ENCODE measurements at regions not wholly inside any gene's neighbourhood (a gene's known extent, or its start where the extent isn't known, plus 50 kb on each side); places are given as distances from the start of the nearest gene placed in this dataset.
A peak's percentile ranks its signal among the peaks of the same experiment; 100 is the strongest.

GRCh38 chr6:130697271-130697994 is 129.8 kb upstream of the SMLR1 start:
- H2BK120ac ChIP-seq (ENCODE audit: low read depth, low read length): no peak overlapping the region
- no peak overlapping the region for H2BK5ac ChIP-seq (ENCODE audit: low read length)
- no peak overlapping the region for H3K4me2 ChIP-seq (ENCODE audit: insufficient read depth, low read length, poor library complexity, severe bottlenecking)
- no peaks in the 10 kb centered on the region for H3K27me3 ChIP-seq (ENCODE audit: control insufficient read depth in 3 of 3, insufficient read depth in 3 of 3, low read depth in 1 of 3, low read length in 3 of 3)
- H3K23ac ChIP-seq (ENCODE audit: low read depth, low read length, poor library complexity): no peak overlapping the region
- H3K14ac ChIP-seq (ENCODE audit: low read length): no peak overlapping the region
- H3K18ac ChIP-seq (ENCODE audit: low read length): no peak overlapping the region
- no peaks in the 10 kb centered on the region for H3K36me3 ChIP-seq (replicated peaks in 1 of 2; ENCODE audit: control insufficient read depth in 2 of 2, insufficient read depth in 2 of 2, low read length in 2 of 2)
- H4K91ac ChIP-seq (ENCODE audit: low read depth, low read length, poor library complexity): no peak overlapping the region
- no peak for DNase-seq (ENCODE audit: low spot score)
- H2BK15ac ChIP-seq (ENCODE audit: low read length): no peak overlapping the region
- no peak overlapping the region for H3K4ac ChIP-seq (ENCODE audit: low read length)
- H3K9me3 ChIP-seq (replicated peaks in 1 of 2; ENCODE audit: control insufficient read depth in 2 of 2, insufficient read depth in 1 of 2, low read depth in 1 of 2, low read length in 2 of 2): no peaks in the 10 kb centered on the region
- H2AK5ac ChIP-seq (ENCODE audit: low read depth, low read length): no peak overlapping the region
- H3K4me1 ChIP-seq (ENCODE audit: control insufficient read depth in 2 of 2, insufficient read depth in 1 of 2, low read depth in 1 of 2, low read length in 2 of 2): no peaks in the 10 kb centered on the region
- H3K9ac ChIP-seq (ENCODE audit: low read depth, low read length, poor library complexity): no peak overlapping the region
- H4K8ac ChIP-seq (ENCODE audit: low read depth, low read length): no peak overlapping the region
- no peak overlapping the region for H2BK12ac ChIP-seq (ENCODE audit: low read length)
- no CpG with 5 or more reads among the region's 1 CpG for WGBS, 2 donors (ENCODE audit: extremely low coverage in 2 of 2, insufficient read length in 2 of 2, insufficient replicate concordance in 1 of 2)
- no peak overlapping the region for H3K27ac ChIP-seq (replicated peaks; ENCODE audit: low read length)
- no peak overlapping the region for H3K4me3 ChIP-seq (ENCODE audit: low read length in 2 of 2)
- H2AFZ ChIP-seq (ENCODE audit: low read length): no peak overlapping the region
- no peaks in the 10 kb centered on the region for H3K79me1 ChIP-seq (ENCODE audit: low read depth, low read length)

GRCh38 chr6:130697995-130698535 is 129.1 kb upstream of the SMLR1 start:
- Histone ChIP-seq H3K14ac (ENCODE audit: low read length) (no peak overlapping the region), H2BK12ac (ENCODE audit: low read length) (no peak overlapping the region), H3K36me3 (replicated peaks in 1 of 2; ENCODE audit: control insufficient read depth in 2 of 2, insufficient read depth in 2 of 2, low read length in 2 of 2) (no peaks in the 10 kb centered on the region), H2AK5ac (ENCODE audit: low read depth, low read length) (no peak overlapping the region), H3K79me1 (ENCODE audit: low read depth, low read length) (no peaks in the 10 kb centered on the region), H3K23ac (ENCODE audit: low read depth, low read length, poor library complexity) (no peak overlapping the region), H3K18ac (ENCODE audit: low read length) (no peak overlapping the region), H3K9ac (ENCODE audit: low read depth, low read length, poor library complexity) (no peak overlapping the region), H2AFZ (ENCODE audit: low read length) (no peak overlapping the region), H3K4me2 (ENCODE audit: insufficient read depth, low read length, poor library complexity, severe bottlenecking) (no peak overlapping the region), H2BK5ac (ENCODE audit: low read length) (no peak overlapping the region), H3K4me1 (ENCODE audit: control insufficient read depth in 2 of 2, insufficient read depth in 1 of 2, low read depth in 1 of 2, low read length in 2 of 2) (no peaks in the 10 kb centered on the region), H3K27ac (replicated peaks; ENCODE audit: low read length) (no peak overlapping the region), H3K4ac (ENCODE audit: low read length) (no peak overlapping the region), H3K9me3 (replicated peaks in 1 of 2; ENCODE audit: control insufficient read depth in 2 of 2, insufficient read depth in 1 of 2, low read depth in 1 of 2, low read length in 2 of 2) (no peaks in the 10 kb centered on the region), H2BK15ac (ENCODE audit: low read length) (no peak overlapping the region), H4K91ac (ENCODE audit: low read depth, low read length, poor library complexity) (no peak overlapping the region), H4K8ac (ENCODE audit: low read depth, low read length) (no peak overlapping the region), H3K27me3 (ENCODE audit: control insufficient read depth in 3 of 3, insufficient read depth in 3 of 3, low read depth in 1 of 3, low read length in 3 of 3) (no peaks in the 10 kb centered on the region), H3K4me3 (ENCODE audit: low read length in 2 of 2) (no peak overlapping the region), H2BK120ac (ENCODE audit: low read depth, low read length) (no peak overlapping the region)
- DNase-seq (ENCODE audit: low spot score): peak; percentile 29
- no CpG with 5 or more reads among the region's 4 CpGs for whole genome bisulfite sequencing, 2 donors (ENCODE audit: extremely low coverage in 2 of 2, insufficient read length in 2 of 2, insufficient replicate concordance in 1 of 2)

- H3K79me1 ChIP-seq (ENCODE audit: low read depth, low read length): no peaks in the 10 kb centered on the region
- no peak overlapping the region for H4K8ac ChIP-seq (ENCODE audit: low read depth, low read length)
- H2AK5ac ChIP-seq (ENCODE audit: low read depth, low read length): no peak overlapping the region
- H3K27ac ChIP-seq (replicated peaks; ENCODE audit: low read length): no peak overlapping the region
- no peak overlapping the region for H3K23ac ChIP-seq (ENCODE audit: low read depth, low read length, poor library complexity)
- H3K4me1 ChIP-seq (ENCODE audit: control insufficient read depth in 2 of 2, insufficient read depth in 1 of 2, low read depth in 1 of 2, low read length in 2 of 2): no peaks in the 10 kb centered on the region
- H3K4me3 ChIP-seq (ENCODE audit: low read length in 2 of 2): no peak overlapping the region
- H2BK15ac ChIP-seq (ENCODE audit: low read length): no peak overlapping the region
- H3K14ac ChIP-seq (ENCODE audit: low read length): no peak overlapping the region
- no peak for DNase-seq (ENCODE audit: low spot score)
- no peaks in the 10 kb centered on the region for H3K9me3 ChIP-seq (replicated peaks in 1 of 2; ENCODE audit: control insufficient read depth in 2 of 2, insufficient read depth in 1 of 2, low read depth in 1 of 2, low read length in 2 of 2)
- no peak overlapping the region for H4K91ac ChIP-seq (ENCODE audit: low read depth, low read length, poor library complexity)
- no CpG with 5 or more reads among the region's 2 CpGs for WGBS, 2 donors (ENCODE audit: extremely low coverage in 2 of 2, insufficient read length in 2 of 2, insufficient replicate concordance in 1 of 2)
- H2BK5ac ChIP-seq (ENCODE audit: low read length): no peak overlapping the region
- no peak overlapping the region for H2AFZ ChIP-seq (ENCODE audit: low read length)
- no peak overlapping the region for H2BK120ac ChIP-seq (ENCODE audit: low read depth, low read length)
- no peak overlapping the region for H2BK12ac ChIP-seq (ENCODE audit: low read length)
- no peaks in the 10 kb centered on the region for H3K27me3 ChIP-seq (ENCODE audit: control insufficient read depth in 3 of 3, insufficient read depth in 3 of 3, low read depth in 1 of 3, low read length in 3 of 3)
- H3K36me3 ChIP-seq (replicated peaks in 1 of 2; ENCODE audit: control insufficient read depth in 2 of 2, insufficient read depth in 2 of 2, low read length in 2 of 2): no peaks in the 10 kb centered on the region
- no peak overlapping the region for H3K9ac ChIP-seq (ENCODE audit: low read depth, low read length, poor library complexity)
- H3K18ac ChIP-seq (ENCODE audit: low read length): no peak overlapping the region
- H3K4ac ChIP-seq (ENCODE audit: low read length): no peak overlapping the region
- H3K4me2 ChIP-seq (ENCODE audit: insufficient read depth, low read length, poor library complexity, severe bottlenecking): no peak overlapping the region
Measured at GRCh38 chr6:130699742-130700141, 127.5 kb upstream of the SMLR1 start.

- no peak overlapping the region for H3K4ac ChIP-seq (ENCODE audit: low read length)
- H3K36me3 ChIP-seq (replicated peaks in 1 of 2; ENCODE audit: control insufficient read depth in 2 of 2, insufficient read depth in 2 of 2, low read length in 2 of 2): no peaks in the 10 kb centered on the region
- H3K9me3 ChIP-seq (replicated peaks in 1 of 2; ENCODE audit: control insufficient read depth in 2 of 2, insufficient read depth in 1 of 2, low read depth in 1 of 2, low read length in 2 of 2): no peaks in the 10 kb centered on the region
- H2BK12ac ChIP-seq (ENCODE audit: low read length): no peak overlapping the region
- DNase-seq (ENCODE audit: low spot score): no peak
- no peak overlapping the region for H3K4me3 ChIP-seq (ENCODE audit: low read length in 2 of 2)
- no peaks in the 10 kb centered on the region for H3K27me3 ChIP-seq (ENCODE audit: control insufficient read depth in 3 of 3, insufficient read depth in 3 of 3, low read depth in 1 of 3, low read length in 3 of 3)
- no peak overlapping the region for H3K23ac ChIP-seq (ENCODE audit: low read depth, low read length, poor library complexity)
- no peak overlapping the region for H4K91ac ChIP-seq (ENCODE audit: low read depth, low read length, poor library complexity)
- H2BK120ac ChIP-seq (ENCODE audit: low read depth, low read length): no peak overlapping the region
- H4K8ac ChIP-seq (ENCODE audit: low read depth, low read length): no peak overlapping the region
- H3K9ac ChIP-seq (ENCODE audit: low read depth, low read length, poor library complexity): no peak overlapping the region
- no peaks in the 10 kb centered on the region for H3K79me1 ChIP-seq (ENCODE audit: low read depth, low read length)
- whole genome bisulfite sequencing, 2 donors (ENCODE audit: extremely low coverage in 2 of 2, insufficient read length in 2 of 2, insufficient replicate concordance in 1 of 2): no CpG with 5 or more reads among the region's 4 CpGs
- no peak overlapping the region for H3K4me2 ChIP-seq (ENCODE audit: insufficient read depth, low read length, poor library complexity, severe bottlenecking)
- no peak overlapping the region for H2BK15ac ChIP-seq (ENCODE audit: low read length)
- H2AK5ac ChIP-seq (ENCODE audit: low read depth, low read length): no peak overlapping the region
- H3K27ac ChIP-seq (replicated peaks; ENCODE audit: low read length): no peak overlapping the region
- H3K14ac ChIP-seq (ENCODE audit: low read length): no peak overlapping the region
- no peak overlapping the region for H3K18ac ChIP-seq (ENCODE audit: low read length)
- no peak overlapping the region for H2AFZ ChIP-seq (ENCODE audit: low read length)
- H2BK5ac ChIP-seq (ENCODE audit: low read length): no peak overlapping the region
- no peaks in the 10 kb centered on the region for H3K4me1 ChIP-seq (ENCODE audit: control insufficient read depth in 2 of 2, insufficient read depth in 1 of 2, low read depth in 1 of 2, low read length in 2 of 2)
Measured at GRCh38 chr6:130700397-130700796, 126.8 kb upstream of the SMLR1 start.
